HG03378 (cell line): ENCODE measurements at regions not wholly inside any gene's neighbourhood (a gene's known extent, or its start where the extent isn't known, plus 50 kb on each side); places are given as distances from the start of the nearest gene placed in this dataset.
A peak's percentile ranks its signal among the peaks of the same experiment; 100 is the strongest.
"Not testable (repeated sequence)": the region's sequence is repeated elsewhere in the genome, so short reads cannot be mapped to it uniquely, and the experiment has no call there.

Source experiments
- ATAC-seq: cut with Tn5 transposase; IDR thresholded peaks from one replicate; pipeline ENCODE4 v1.9.1; 2021; ENCODE audit warnings: mild to moderate bottlenecking, moderate library complexity; ENCODE audit not compliant: unreplicated experiment

DNA sequence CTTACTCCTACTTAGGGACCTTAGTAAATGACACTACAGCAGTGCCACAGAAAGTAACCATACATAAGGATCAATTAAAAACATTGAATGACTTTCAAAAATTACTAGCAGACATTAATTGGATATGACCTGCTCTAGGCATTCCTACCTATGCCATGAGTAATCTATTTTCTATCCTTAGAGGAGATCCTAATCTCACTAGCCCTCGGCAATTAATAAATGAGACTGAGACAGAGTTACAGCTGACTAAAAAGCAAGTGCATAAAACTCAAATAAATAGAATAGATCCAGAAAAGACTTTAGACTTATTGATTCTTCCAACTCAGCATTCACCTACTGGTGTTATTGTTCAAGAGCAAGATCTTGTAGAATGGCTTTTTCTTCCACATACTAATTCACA lies 141.1 kb upstream of the ZNF91 start:
- ATAC-seq, result not testable (repeated sequence)

DNA sequence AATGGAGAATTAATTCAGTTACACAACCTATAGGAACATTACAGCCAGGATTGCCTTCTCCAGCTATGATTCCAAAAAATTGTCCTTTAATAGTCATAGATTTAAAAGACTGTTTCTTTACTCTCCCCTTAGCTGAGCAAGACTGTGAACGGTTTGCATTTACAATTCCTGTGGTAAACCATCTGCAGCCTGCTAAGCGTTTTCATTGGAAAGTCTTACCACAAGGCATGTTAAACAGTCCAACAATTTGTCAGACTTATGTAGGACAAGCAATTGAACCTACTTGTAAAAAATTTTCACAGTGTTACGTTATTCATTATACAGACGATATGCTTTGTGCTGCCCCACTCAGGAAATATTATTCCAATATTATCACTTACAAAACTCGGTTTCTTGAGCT lies 140.6 kb upstream of the ZNF91 start:
- not testable (repeated sequence) for ATAC-seq

DNA sequence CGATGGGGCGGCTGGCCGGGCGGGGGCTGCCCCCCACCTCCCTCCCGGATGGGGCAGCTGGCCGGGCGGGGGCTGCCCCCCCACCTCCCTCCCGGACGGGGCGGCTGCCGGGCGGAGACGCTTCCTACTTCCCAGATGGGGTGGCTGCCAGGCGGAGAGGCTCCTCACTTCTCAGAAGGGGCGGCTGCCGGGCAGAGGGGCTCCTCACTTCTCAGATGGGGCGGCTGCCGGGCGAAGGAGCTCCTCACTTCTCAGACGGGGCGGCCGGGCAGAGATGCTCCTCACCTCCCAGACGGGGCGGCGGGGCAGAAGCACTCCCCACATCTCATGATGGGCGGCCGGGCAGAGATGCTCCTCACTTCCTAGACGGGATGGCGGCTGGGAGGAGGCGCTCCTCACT lies 138.2 kb upstream of the ZNF91 start:
- ATAC-seq, result not testable (repeated sequence)

DNA sequence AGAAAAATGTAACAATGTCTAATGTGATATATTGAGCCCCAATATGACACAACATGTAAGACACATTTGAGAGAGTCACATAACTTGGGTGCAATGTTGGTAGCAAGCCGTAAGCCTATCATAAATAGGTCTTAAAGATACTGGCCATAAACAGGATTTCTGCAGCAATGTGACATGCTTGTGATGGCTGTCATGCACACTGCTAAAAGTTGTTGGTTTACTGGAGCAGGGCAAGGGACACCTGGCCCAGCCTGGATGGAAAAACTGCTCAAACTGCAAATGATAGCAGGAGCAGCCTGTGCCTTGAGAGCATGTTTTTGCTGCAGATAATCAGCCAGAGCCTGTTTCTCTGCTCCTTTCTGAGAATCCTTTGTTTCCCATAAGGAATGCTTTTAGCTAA lies 136.7 kb upstream of the ZNF91 start:
- no peak for ATAC-seq

DNA sequence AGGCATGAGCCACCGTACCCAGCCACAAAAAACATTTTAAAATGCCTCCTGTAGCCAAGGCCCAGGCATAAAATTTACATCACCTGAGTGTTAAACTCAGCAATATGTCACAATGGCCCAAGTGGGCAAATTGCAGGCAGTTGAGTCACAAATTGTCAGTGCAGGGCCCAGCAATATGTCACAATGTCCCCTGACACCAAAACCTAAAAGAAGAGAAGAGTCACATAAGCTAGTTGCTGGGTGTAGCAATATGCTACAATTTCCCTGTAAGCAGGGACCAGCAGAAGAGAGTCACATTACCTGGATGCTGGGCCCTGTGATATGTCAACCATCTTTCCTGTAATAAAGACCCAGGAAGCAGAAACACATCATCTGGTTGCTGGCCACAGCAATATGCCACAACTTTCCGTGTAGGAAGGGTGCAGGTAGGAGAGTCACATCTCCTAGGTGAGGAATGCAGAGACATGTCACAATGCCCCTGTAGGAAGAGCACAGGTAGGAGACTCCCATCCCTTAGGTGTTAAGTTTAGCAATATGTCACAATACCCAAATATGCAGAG lies 136.0 kb upstream of the ZNF91 start:
- ATAC-seq, result no peak

GRCh38 chr19:23528376-23528775 lies 133.1 kb upstream of the ZNF91 start:
- no peak for ATAC-seq

DNA sequence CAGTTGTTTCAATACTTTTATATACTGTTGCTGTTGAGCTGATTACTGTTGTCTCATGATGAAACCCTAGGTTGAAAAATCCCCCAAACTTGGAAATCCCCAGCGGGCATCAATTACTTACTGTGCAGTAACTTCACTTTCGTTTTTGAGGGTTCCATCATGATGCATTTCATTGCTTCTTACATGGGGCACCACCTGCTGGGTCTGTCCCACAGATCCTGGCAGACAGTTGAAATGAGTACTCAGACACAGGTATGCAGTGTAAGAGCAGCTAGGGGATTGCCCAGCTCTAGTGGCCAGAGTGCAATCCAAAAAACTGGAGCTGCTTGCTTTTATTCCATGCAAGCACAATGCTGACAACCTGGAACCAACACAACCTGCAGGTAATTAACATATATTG lies 132.5 kb upstream of the ZNF91 start:
- ATAC-seq, result peak; percentile 58

- no peak for ATAC-seq
Observed at GRCh38 chr19:23526302-23526701, 131.0 kb upstream of the ZNF91 start.

- ATAC-seq, result no peak
Observed at GRCh38 chr19:23525276-23525852, 130.1 kb upstream of the ZNF91 start.

GRCh38 chr19:23523863-23524262 lies 128.6 kb upstream of the ZNF91 start:
- no peak for ATAC-seq

- ATAC-seq, result no peak
Observed at GRCh38 chr19:23522431-23522830, 127.2 kb upstream of the ZNF91 start.

DNA sequence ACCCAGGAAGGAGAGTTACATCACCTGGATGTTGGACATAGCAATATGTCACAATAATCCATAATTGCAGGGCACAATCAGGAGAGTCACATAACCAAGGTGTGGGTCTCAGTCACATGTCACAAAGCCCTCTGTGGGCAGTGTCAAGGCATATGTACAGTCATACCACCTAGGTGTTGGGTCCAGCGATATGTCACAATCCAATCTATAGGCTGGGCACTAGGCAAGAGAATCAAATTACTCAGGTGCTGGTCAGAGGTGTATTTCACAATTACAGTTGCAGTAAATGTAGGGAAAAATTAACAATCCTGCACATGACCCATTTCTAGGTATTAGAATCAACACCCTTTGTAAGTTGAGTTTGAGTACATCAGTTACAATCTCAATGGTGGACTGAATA lies 126.2 kb upstream of the ZNF91 start:
- ATAC-seq, result no peak

- no peak for ATAC-seq
Observed at GRCh38 chr19:23520441-23520840, 125.2 kb upstream of the ZNF91 start.

- no peak for ATAC-seq
Observed at GRCh38 chr19:23519031-23519430, 123.8 kb upstream of the ZNF91 start.

- no peak for ATAC-seq
Observed at GRCh38 chr19:23516266-23516665, 121.0 kb upstream of the ZNF91 start.

DNA sequence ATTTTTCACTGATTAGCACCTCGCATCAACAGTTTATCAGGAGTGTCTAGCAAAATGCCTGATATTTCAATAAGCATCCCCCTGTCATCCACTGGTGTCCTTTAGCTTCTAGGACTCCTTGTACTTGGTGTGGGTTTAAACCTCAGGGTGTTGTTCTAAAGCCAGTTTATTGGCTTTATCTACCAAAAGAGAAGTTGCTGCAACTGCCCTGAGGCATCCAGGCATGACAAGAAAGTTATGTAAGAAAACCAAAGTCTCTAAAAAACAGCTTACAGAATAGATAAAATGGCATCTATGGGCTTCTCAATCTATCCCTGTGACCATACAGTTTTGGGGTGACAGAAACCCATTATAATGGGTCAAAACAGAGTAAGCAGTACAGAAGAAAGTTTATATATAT lies 120.3 kb upstream of the ZNF91 start:
- ATAC-seq, result no peak

DNA sequence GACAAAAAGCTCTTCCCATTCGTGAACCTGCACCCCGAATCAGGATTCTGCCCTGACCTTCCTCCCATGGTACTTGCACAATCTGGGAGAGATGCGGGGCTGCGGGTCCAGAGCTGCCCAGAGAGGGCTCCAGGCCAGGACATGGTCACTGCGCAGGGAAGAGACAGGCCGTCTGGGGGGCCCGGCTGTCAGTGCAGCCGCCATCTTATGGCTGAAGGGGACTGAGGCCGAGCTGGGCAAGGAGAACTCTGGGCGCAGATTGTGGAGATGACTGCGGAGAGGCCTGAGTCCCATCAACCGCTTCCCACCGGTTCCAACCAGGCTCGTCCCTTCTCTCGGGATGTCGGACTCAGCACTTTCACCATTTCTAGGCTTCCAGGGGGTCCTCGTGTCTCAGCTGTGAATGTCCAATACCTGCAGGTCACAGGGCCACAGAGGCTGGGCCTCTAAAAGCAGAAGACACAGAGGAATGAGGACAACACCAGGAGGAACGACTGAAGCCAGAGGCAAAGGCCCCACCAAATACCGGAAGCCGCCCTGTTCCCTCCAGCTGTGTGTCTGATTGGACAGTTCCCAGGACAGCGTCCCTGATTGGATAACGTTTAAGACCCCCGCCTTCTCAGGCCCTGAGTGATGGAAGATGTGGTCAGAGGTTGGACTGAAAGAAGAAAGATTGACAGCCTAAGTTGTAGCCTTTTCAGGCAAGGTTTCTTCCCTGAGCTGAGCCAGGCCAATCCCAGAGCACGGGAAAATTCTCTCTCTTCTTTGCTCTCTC lies 117.1 kb upstream of the ZNF91 start:
- ATAC-seq, result no peak

- ATAC-seq, result no peak
Observed at GRCh38 chr19:23509686-23510450, 114.6 kb upstream of the ZNF91 start.

GRCh38 chr19:23507446-23507845 lies 112.2 kb upstream of the ZNF91 start:
- ATAC-seq, result no peak

DNA sequence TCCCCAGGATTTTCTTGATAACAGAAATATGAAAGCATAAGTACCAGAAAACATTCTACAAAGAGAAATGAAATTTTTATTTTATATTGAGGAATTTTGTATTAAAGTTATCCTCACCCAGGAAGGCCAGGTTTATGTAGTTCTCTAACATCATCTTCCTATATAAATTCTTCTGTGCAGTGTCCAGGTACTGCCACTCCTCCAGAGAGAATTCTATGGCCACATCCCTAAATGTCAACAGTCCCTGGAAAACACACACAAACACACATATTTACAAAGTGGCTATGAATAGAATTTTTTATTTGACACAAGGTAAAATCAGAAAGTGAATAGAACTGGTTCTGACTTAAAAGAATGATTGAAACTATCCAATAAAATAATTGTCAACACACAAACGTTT lies 110.5 kb upstream of the ZNF91 start:
- ATAC-seq, result no peak

GRCh38 chr19:23482829-23483228 lies 87.6 kb upstream of the ZNF91 start:
- no peak for ATAC-seq

DNA sequence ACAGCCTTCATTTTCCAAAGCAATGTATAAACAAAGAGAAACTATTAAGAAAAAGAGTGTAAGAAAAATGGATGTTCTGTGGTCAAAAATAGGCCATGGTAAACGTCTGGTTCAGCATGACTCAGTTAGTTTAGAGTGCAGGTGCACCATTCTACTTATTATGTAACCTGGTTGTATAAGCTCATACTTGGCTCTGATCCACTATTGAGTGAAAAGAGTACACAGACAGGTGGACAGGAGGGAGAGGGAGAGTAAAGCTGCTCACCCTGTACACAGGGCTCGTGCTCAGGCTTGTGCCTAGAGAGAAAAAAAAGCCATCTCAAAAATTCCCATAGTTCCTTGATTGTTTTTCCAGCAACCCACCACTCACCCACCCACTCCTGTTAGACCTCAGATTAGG lies 85.8 kb upstream of the ZNF91 start:
- ATAC-seq, result no peak
